HepG2 (cell line): ENCODE measurements at regions not wholly inside any gene's neighbourhood (a gene's known extent, or its start where the extent isn't known, plus 50 kb on each side); places are given as distances from the start of the nearest gene placed in this dataset.

ENCODE experiments used
- ATAC-seq: fragments of 200-7000 bp; cut with Tn5 transposase; 3 replicates; pipeline ENCODE4 v1.9.1; 2020; ENCODE audit warnings: mild to moderate bottlenecking, moderate library complexity
- BruUV-seq: library from RNA; stranded (reverse); fragments of 400-500 nt; replicated peaks from 2 replicates; lab custom pipeline; 2021; lab: Mats Ljungman, UMichigan
- CTCF ChIA-PET: fragments of 300-600 bp; formaldehyde crosslinking; extraction: SDS; loops from one replicate; lab custom pipeline; 2021; ENCODE audit warnings: low total read pairs, inconsistent platforms, low intra/inter-chr PET ratio; lab: Yijun Ruan, JAX
- POLR2A ChIA-PET: fragments of 350-600 bp; sonication (Branson Sonifier 250); formaldehyde crosslinking; loops from one replicate; lab custom pipeline; 2020; ENCODE audit warnings: antibody characterized with exemption, inconsistent platforms; lab: Yijun Ruan, JAX
- DNase-seq: peaks from one replicate; pipeline ENCODE4 v3.0.0-alpha.2; 2015; ENCODE audit warnings: low spot score
- FAIRE-seq: peaks from 3 replicates; lab custom pipeline; 2011; peaks lifted over from hg19 to GRCh38; lab: Jason Lieb, UNC
- H2AFZ ChIP-seq: one replicate; pipeline ENCODE4 v1.6.1; 2011; ENCODE audit warnings: low read length, inconsistent platforms
- H3K27ac ChIP-seq: fragments of 300-600 bp; 3 replicates; pipeline ENCODE4 v1.8.0; 2011; ENCODE audit warnings: mixed run types, mild to moderate bottlenecking, mixed read lengths, low read length, inconsistent platforms; ENCODE audit not compliant: insufficient read depth; ENCODE audit errors: extremely low read length
- H3K27me3 ChIP-seq, 2 experiments: fragments of 200-600 bp in 1 of 2; 2 replicates in 1 of 2; 3 replicates in 1 of 2; pipeline versions ENCODE4 v1.6.0 to v1.8.0; 2011; ENCODE audit warnings: low read length in 2 of 2, mild to moderate bottlenecking in 2 of 2, moderate library complexity in 2 of 2, inconsistent platforms in 1 of 2; ENCODE audit not compliant: insufficient read depth in 2 of 2, control insufficient read depth in 1 of 2
- H3K36me3 ChIP-seq, 2 experiments: fragments of 200-600 bp in 1 of 2; replicated peaks in 1 of 2; 2 replicates in 1 of 2; 3 replicates in 1 of 2; pipeline versions ENCODE4 v1.5.1 to v1.8.0; 2011; ENCODE audit warnings: low read length in 2 of 2, inconsistent platforms in 1 of 2; ENCODE audit not compliant: insufficient read depth in 2 of 2, control insufficient read depth in 1 of 2
- H3K4me1 ChIP-seq: 2 replicates; pipeline ENCODE4 v1.5.1; 2012; ENCODE audit warnings: low read length, inconsistent platforms; ENCODE audit not compliant: insufficient read depth
- H3K4me2 ChIP-seq: 2 replicates; pipeline ENCODE4 v1.6.0; 2011; ENCODE audit warnings: low read depth, low read length, inconsistent platforms
- H3K4me3 ChIP-seq, 3 experiments: fragments of 200-600 bp in 1 of 3; sonication (generic), shearing (Covaris generic) in 1 of 3; replicated peaks in 1 of 3; 2 replicates each; pipeline ENCODE4 v1.5.1; 2011 to 2016; ENCODE audit warnings: low read length in 3 of 3, inconsistent platforms in 2 of 3, low read depth in 2 of 3, mild to moderate bottlenecking in 2 of 3, control low read depth in 1 of 3, mixed read lengths in 1 of 3; ENCODE audit not compliant: insufficient read depth in 1 of 3
- H3K79me2 ChIP-seq: one replicate; pipeline ENCODE4 v1.6.1; 2011; ENCODE audit warnings: low read length, inconsistent platforms; ENCODE audit not compliant: insufficient read depth
- H3K9ac ChIP-seq: 2 replicates; pipeline ENCODE4 v1.6.0; 2011; ENCODE audit warnings: mild to moderate bottlenecking, low read depth, low read length, inconsistent platforms; ENCODE audit not compliant: insufficient read depth
- H3K9me3 ChIP-seq: 2 replicates; pipeline ENCODE4 v1.5.1; 2012; ENCODE audit warnings: mild to moderate bottlenecking, low read length
- H4K20me1 ChIP-seq: 2 replicates; pipeline ENCODE4 v1.6.0; 2011; ENCODE audit warnings: inconsistent platforms, mild to moderate bottlenecking, low read length, moderate library complexity; ENCODE audit not compliant: insufficient read depth
- ATM ChIP-seq: fragments of 450-650 bp; IDR thresholded peaks from 2 replicates; pipeline ENCODE4 v1.7.1; 2017; ENCODE audit warnings: mild to moderate bottlenecking, borderline replicate concordance
- FIP1L1 ChIP-seq: fragments of 200-400 bp; formaldehyde crosslinking; IDR thresholded peaks from 2 replicates; pipeline ENCODE4 v1.6.1; 2018; ENCODE audit warnings: low read depth, mild to moderate bottlenecking, low read length, moderate library complexity, borderline replicate concordance; ENCODE audit not compliant: insufficient read depth
- GMEB2 ChIP-seq: IDR thresholded peaks from 2 replicates; pipeline ENCODE4 v1.6.1; 2016; ENCODE audit warnings: missing biosample characterization, missing genetic modification reagents, low read depth
- KMT2A ChIP-seq: sonication (generic); formaldehyde crosslinking; IDR thresholded peaks from 2 replicates; pipeline ENCODE4 v1.4.0; 2020; ENCODE audit warnings: missing genetic modification reagents
- MIER2 ChIP-seq: IDR thresholded peaks from 2 replicates; pipeline ENCODE4 v1.6.1; 2016; ENCODE audit warnings: missing biosample characterization, missing genetic modification reagents
- RBAK ChIP-seq: sonication (generic); formaldehyde crosslinking; IDR thresholded peaks from 2 replicates; pipeline ENCODE4 v1.5.1; 2020; ENCODE audit warnings: mild to moderate bottlenecking, missing genetic modification reagents
- SALL2 ChIP-seq: sonication (generic); formaldehyde crosslinking; IDR thresholded peaks from 2 replicates; pipeline ENCODE4 v1.8.1; 2023; ENCODE audit warnings: mild to moderate bottlenecking, missing genetic modification reagents, inconsistent platforms
- TAF1 ChIP-seq: sonication (generic); formaldehyde crosslinking; IDR thresholded peaks from 2 replicates; pipeline ENCODE4 v1.4.0; 2020; ENCODE audit warnings: missing genetic modification reagents
- TBX2 ChIP-seq: sonication (generic); formaldehyde crosslinking; IDR thresholded peaks from 2 replicates; pipeline ENCODE4 v1.5.0; 2020; ENCODE audit warnings: missing genetic modification reagents, mild to moderate bottlenecking, borderline replicate concordance
- YY1 ChIP-seq: IDR thresholded peaks from 2 replicates; pipeline ENCODE4 v1.6.1; 2011; ENCODE audit warnings: low read length, low read depth, moderate library complexity, mild to moderate bottlenecking; ENCODE audit not compliant: insufficient read depth, insufficient replicate concordance
- ZBTB14 ChIP-seq: sonication (generic); formaldehyde crosslinking; IDR thresholded peaks from 2 replicates; pipeline ENCODE4 v1.4.0; 2020; ENCODE audit warnings: missing genetic modification reagents
- ZFP82 ChIP-seq: sonication (generic); formaldehyde crosslinking; IDR thresholded peaks from 2 replicates; pipeline ENCODE4 v1.5.1; 2020; ENCODE audit warnings: mild to moderate bottlenecking, missing genetic modification reagents, borderline replicate concordance
- ZNF10 ChIP-seq: sonication (generic); formaldehyde crosslinking; IDR thresholded peaks from 2 replicates; pipeline ENCODE4 v1.4.0; 2020; ENCODE audit warnings: mild to moderate bottlenecking, low read depth, missing genetic modification reagents, borderline replicate concordance
- ZNF567 ChIP-seq: sonication (generic); formaldehyde crosslinking; IDR thresholded peaks from 2 replicates; pipeline ENCODE4 v1.8.1; 2023; ENCODE audit warnings: mild to moderate bottlenecking, missing genetic modification reagents, borderline replicate concordance
- ZNF597 ChIP-seq: sonication (generic); formaldehyde crosslinking; IDR thresholded peaks from 2 replicates; pipeline ENCODE4 v1.5.0; 2020; ENCODE audit warnings: missing genetic modification reagents
- ZNF777 ChIP-seq: sonication (generic); formaldehyde crosslinking; IDR thresholded peaks from 2 replicates; pipeline ENCODE4 v1.4.0; 2020; ENCODE audit warnings: missing genetic modification reagents
- WGBS: methylation state at CpG from one replicate; pipeline ENCODE4 v1.1.6; 2017; ENCODE audit warnings: low lambda C conversion rate; 5-methylcytosine and 5-hydroxymethylcytosine counted together
- in situ Hi-C: cut with HindIII; loops from 2 replicates; pipeline ENCODE4 v1.10.0; 2017; ENCODE audit warnings: low pct_unique_long_range_greater_than_20kb; ENCODE audit not compliant: extremely low pct_ligation_motif_present
- intact Hi-C: fragments of 100-400 bp; cut with micrococcal nuclease; formaldehyde crosslinking; loops from one replicate; pipeline ENCODE4 v1.10.0; 2022; ENCODE audit not compliant: unreplicated experiment

- Histone ChIP-seq H4K20me1 (no peaks in the 10 kb centered on the region), H3K4me3 (no peak overlapping the region), H2AFZ (no peak overlapping the region), H3K27me3 (no peaks in the 10 kb centered on the region), H3K4me1 (no peaks in the 10 kb centered on the region), H3K36me3 (no peaks in the 10 kb centered on the region), H3K27ac (no peak overlapping the region), H3K4me2 (no peak overlapping the region), H3K9ac (no peak overlapping the region), H3K9me3 (no peaks in the 10 kb centered on the region), H3K79me2 (no peaks in the 10 kb centered on the region)
- WGBS = 0% methylated on average over 2 of the region's 2 CpGs
- CTCF ChIA-PET = no interaction called here
- BruUV-seq = no TSS peak
- in situ Hi-C loops (loop anchor here (10.0 kb wide), 1 partner anchor 115 kb away; no protein-coding TSS in a partner anchor), intact Hi-C loops (no loop called here)
- TF ChIP-seq ZBTB14 (CRISPR knock-in tag) = no peak
- no peak for TF ChIP-seq YY1
- no peak for TF ChIP-seq ZNF777
- no peak for TF ChIP-seq RBAK (CRISPR knock-in tag)
- TF ChIP-seq KMT2A (CRISPR knock-in tag) = no peak
- TF ChIP-seq GMEB2 (CRISPR knock-in tag) = no peak
- no peak for TF ChIP-seq FIP1L1
- TF ChIP-seq TAF1 = no peak
- TF ChIP-seq ATM = no peak
- no peak for TF ChIP-seq ZNF567 (CRISPR knock-in tag)
- no peak for TF ChIP-seq ZFP82 (CRISPR knock-in tag)
- TF ChIP-seq ZNF597 = no peak
- no peak for TF ChIP-seq ZNF10
- TF ChIP-seq SALL2 (CRISPR knock-in tag) = no peak
- no peak for TF ChIP-seq TBX2 (CRISPR knock-in tag)
- TF ChIP-seq MIER2 (CRISPR knock-in tag) = no peak
- POLR2A ChIA-PET = no interaction called here
- no peak for FAIRE-seq
- ATAC-seq = no peak
- DNase-seq = no peak
Observed at GRCh38 chr13:91249370-91249769, 98.1 kb upstream of the MIR17HG start.
